DND-41 (cell line): ENCODE measurements at regions not wholly inside any gene's neighbourhood (a gene's known extent, or its start where the extent isn't known, plus 50 kb on each side); places are given as distances from the start of the nearest gene placed in this dataset.
"Not testable (repeated sequence)": the region's sequence is repeated elsewhere in the genome, so short reads cannot be mapped to it uniquely, and the experiment has no call there.

Experiments
- ATAC-seq: fragments of 200-7000 bp; cut with Tn5 transposase; 3 replicates; pipeline ENCODE4 v1.9.1; 2021; ENCODE audit warnings: low read depth; ENCODE audit not compliant: insufficient read depth
- DNase-seq: peaks from one replicate; pipeline ENCODE4 v3.0.0-alpha.2; 2020
- H2AFZ ChIP-seq: 2 replicates; pipeline ENCODE4 v1.6.0; 2012; ENCODE audit warnings: low read depth, low read length
- H3K27ac ChIP-seq: 2 replicates; pipeline ENCODE4 v1.5.1; 2012; ENCODE audit warnings: low read length, inconsistent platforms
- H3K27me3 ChIP-seq: fragments of 200-600 bp; sonication (generic); 2 replicates; pipeline ENCODE4 v1.6.0; 2012; ENCODE audit warnings: low read length, mild to moderate bottlenecking, inconsistent platforms; ENCODE audit not compliant: insufficient read depth, poor library complexity
- H3K36me3 ChIP-seq: 2 replicates; pipeline ENCODE4 v1.5.1; 2012; ENCODE audit warnings: low read length, inconsistent platforms; ENCODE audit not compliant: insufficient read depth
- H3K4me1 ChIP-seq: 2 replicates; pipeline ENCODE4 v1.5.1; 2012; ENCODE audit warnings: mild to moderate bottlenecking, low read length; ENCODE audit not compliant: insufficient read depth
- H3K4me2 ChIP-seq: 2 replicates; pipeline ENCODE4 v1.6.0; 2012; ENCODE audit warnings: mild to moderate bottlenecking, moderate library complexity, low read length, inconsistent platforms; ENCODE audit not compliant: insufficient read depth
- H3K4me3 ChIP-seq, 2 experiments: fragments of 200-600 bp in 1 of 2; shearing (Covaris generic) in 1 of 2; 2 replicates each; pipeline ENCODE4 v1.5.1; 2012 to 2016; ENCODE audit warnings: inconsistent platforms in 2 of 2, low read length in 2 of 2, mild to moderate bottlenecking in 2 of 2, low read depth in 1 of 2, moderate library complexity in 1 of 2
- H3K79me2 ChIP-seq: 2 replicates; pipeline ENCODE4 v1.6.0; 2012; ENCODE audit warnings: low read length, inconsistent platforms; ENCODE audit not compliant: insufficient read depth
- H3K9ac ChIP-seq: 2 replicates; pipeline ENCODE4 v1.6.0; 2012; ENCODE audit warnings: low read depth, mild to moderate bottlenecking, inconsistent platforms, low read length, moderate library complexity
- H3K9me3 ChIP-seq: 2 replicates; pipeline ENCODE4 v1.5.1; 2012; ENCODE audit warnings: low read length, moderate library complexity, mild to moderate bottlenecking, inconsistent platforms; ENCODE audit not compliant: insufficient read depth, severe bottlenecking
- H4K20me1 ChIP-seq: 2 replicates; pipeline ENCODE4 v1.6.0; 2012; ENCODE audit warnings: low read length; ENCODE audit not compliant: insufficient read depth
- CTCF ChIP-seq: IDR thresholded peaks from 2 replicates; pipeline ENCODE4 v1.5.1; 2012; ENCODE audit warnings: borderline replicate concordance, low read length, moderate library complexity, mild to moderate bottlenecking; ENCODE audit not compliant: poor library complexity, severe bottlenecking; ENCODE audit errors: extremely low read depth
- EZH2 ChIP-seq: IDR thresholded peaks from 3 replicates; pipeline ENCODE4 v1.6.1; 2012; ENCODE audit warnings: borderline replicate concordance, low read depth, mild to moderate bottlenecking, moderate library complexity, low read length, inconsistent platforms; ENCODE audit not compliant: severe bottlenecking

- Histone ChIP-seq H3K79me2 (no peaks in the 10 kb centered on the region), H2AFZ (no peak overlapping the region), H3K4me1 (no peaks in the 10 kb centered on the region), H3K4me2 (no peak overlapping the region), H3K4me3 (no peak overlapping the region), H3K36me3 (no peaks in the 10 kb centered on the region), H3K27me3 (peaks cover 19% of the 10 kb centered on the region), H3K9me3 (no peaks in the 10 kb centered on the region), H4K20me1 (no peaks in the 10 kb centered on the region), H3K27ac (no peak overlapping the region), H3K9ac (no peak overlapping the region)
- TF ChIP-seq EZH2 (no peak), CTCF (no peak)
- ATAC-seq (no peak), DNase-seq (no peak)
Measured at GRCh38 chr10:29228562-29228961, 60.3 kb upstream of the LYZL1 start.

- no peaks in the 10 kb centered on the region for H3K79me2 ChIP-seq
- no peak for DNase-seq
- H3K4me1 ChIP-seq = no peaks in the 10 kb centered on the region
- H3K36me3 ChIP-seq = no peaks in the 10 kb centered on the region
- no peak overlapping the region for H3K27ac ChIP-seq
- H4K20me1 ChIP-seq = no peaks in the 10 kb centered on the region
- no peak overlapping the region for H3K9ac ChIP-seq
- H3K4me3 ChIP-seq = no peak overlapping the region
- H3K9me3 ChIP-seq = no peaks in the 10 kb centered on the region
- no peak overlapping the region for H3K4me2 ChIP-seq
- no peak for ATAC-seq
- no peak overlapping the region for H2AFZ ChIP-seq
- H3K27me3 ChIP-seq = peaks cover 12% of the 10 kb centered on the region
- TF ChIP-seq EZH2 (no peak), CTCF (no peak)
Measured at GRCh38 chr10:29229258-29229705, 59.6 kb upstream of the LYZL1 start.

- DNase-seq, H3K4me2 ChIP-seq, H3K36me3 ChIP-seq, H3K27ac ChIP-seq, ATAC-seq, H3K9ac ChIP-seq, H3K4me1 ChIP-seq, H3K4me3 ChIP-seq, H3K9me3 ChIP-seq, H4K20me1 ChIP-seq, H3K79me2 ChIP-seq, H2AFZ ChIP-seq, H3K27me3 ChIP-seq: not testable (repeated sequence)
Measured at GRCh38 chr10:29236910-29237309, 52.0 kb upstream of the LYZL1 start.

- Histone ChIP-seq H3K27me3 (peaks cover 7% of the 10 kb centered on the region), H3K36me3 (no peaks in the 10 kb centered on the region), H3K27ac (no peak overlapping the region), H3K4me2 (no peak overlapping the region), H2AFZ (no peak overlapping the region), H3K4me3 (no peak overlapping the region), H4K20me1 (no peaks in the 10 kb centered on the region), H3K9ac (no peak overlapping the region), H3K4me1 (no peaks in the 10 kb centered on the region), H3K9me3 (no peaks in the 10 kb centered on the region), H3K79me2 (no peaks in the 10 kb centered on the region)
- no peak for TF ChIP-seq EZH2
- DNase-seq (no peak), ATAC-seq (no peak)
Measured at GRCh38 chr10:29237786-29238185, 51.1 kb upstream of the LYZL1 start.
